H7 (cell line): ENCODE measurements at regions not wholly inside any gene's neighbourhood (a gene's known extent, or its start where the extent isn't known, plus 50 kb on each side); places are given as distances from the start of the nearest gene placed in this dataset.
"Not testable (repeated sequence)": the region's sequence is repeated elsewhere in the genome, so short reads cannot be mapped to it uniquely, and the experiment has no call there.

Source experiments
- DNase-seq: peaks from one replicate; pipeline ENCODE4 v3.0.0; 2012
- H3K27me3 ChIP-seq: 2 replicates; pipeline ENCODE4 v1.6.0; 2011; ENCODE audit warnings: mild to moderate bottlenecking, low read length; ENCODE audit not compliant: control insufficient read depth, insufficient read depth
- H3K36me3 ChIP-seq: replicated peaks from 2 replicates; pipeline ENCODE4 v1.5.1; 2011; ENCODE audit warnings: low read length; ENCODE audit not compliant: control insufficient read depth, insufficient read depth
- H3K4me3 ChIP-seq: 2 replicates; pipeline ENCODE4 v1.5.1; 2011; ENCODE audit warnings: low read depth, mild to moderate bottlenecking, control low read depth, low read length, moderate library complexity; ENCODE audit not compliant: insufficient read depth

- H3K36me3 ChIP-seq, H3K27me3 ChIP-seq, DNase-seq, H3K4me3 ChIP-seq: not testable (repeated sequence)
Measured at GRCh38 chr4:115452229-115452628, 338.8 kb upstream of the NDST4 start.

- no peak for DNase-seq
- no peak overlapping the region for H3K4me3 ChIP-seq
- no peaks in the 10 kb centered on the region for H3K36me3 ChIP-seq
- H3K27me3 ChIP-seq = no peaks in the 10 kb centered on the region
Measured at GRCh38 chr4:115437739-115438138, 324.3 kb upstream of the NDST4 start.

- H3K27me3 ChIP-seq = no peaks in the 10 kb centered on the region
- no peaks in the 10 kb centered on the region for H3K36me3 ChIP-seq
- DNase-seq = no peak
- H3K4me3 ChIP-seq = no peak overlapping the region
Measured at GRCh38 chr4:115433491-115433890, 320.1 kb upstream of the NDST4 start.

GRCh38 chr4:115430024-115430423 lies 316.6 kb upstream of the NDST4 start:
- H3K4me3 ChIP-seq = no peak overlapping the region
- DNase-seq = no peak

GRCh38 chr4:115428455-115428854 lies 315.0 kb upstream of the NDST4 start:
- Histone ChIP-seq H3K27me3 (no peaks in the 10 kb centered on the region), H3K4me3 (no peak overlapping the region), H3K36me3 (no peaks in the 10 kb centered on the region)
- no peak for DNase-seq

More at GRCh38 chr4:115430024-115430423, 316.6 kb upstream of the NDST4 start:
- no peaks in the 10 kb centered on the region for H3K36me3 ChIP-seq
- no peaks in the 10 kb centered on the region for H3K27me3 ChIP-seq

GRCh38 chr4:115424852-115425251 lies 311.4 kb upstream of the NDST4 start:
- DNase-seq = no peak
- Histone ChIP-seq H3K36me3 (no peaks in the 10 kb centered on the region), H3K27me3 (no peaks in the 10 kb centered on the region), H3K4me3 (no peak overlapping the region)

- DNase-seq = no peak
- H3K36me3 ChIP-seq = no peaks in the 10 kb centered on the region
- no peaks in the 10 kb centered on the region for H3K27me3 ChIP-seq
- no peak overlapping the region for H3K4me3 ChIP-seq
Measured at GRCh38 chr4:115418635-115419396, 305.4 kb upstream of the NDST4 start.

GRCh38 chr4:115396034-115396433 lies 282.6 kb upstream of the NDST4 start:
- no peaks in the 10 kb centered on the region for H3K27me3 ChIP-seq
- no peak overlapping the region for H3K4me3 ChIP-seq
- no peak for DNase-seq
- no peaks in the 10 kb centered on the region for H3K36me3 ChIP-seq

GRCh38 chr4:115376866-115377265 lies 263.4 kb upstream of the NDST4 start:
- Histone ChIP-seq H3K4me3 (no peak overlapping the region), H3K36me3 (no peaks in the 10 kb centered on the region), H3K27me3 (no peaks in the 10 kb centered on the region)
- DNase-seq = no peak

GRCh38 chr4:115374621-115375020 lies 261.2 kb upstream of the NDST4 start:
- H3K4me3 ChIP-seq = no peak overlapping the region
- no peaks in the 10 kb centered on the region for H3K27me3 ChIP-seq
- DNase-seq = no peak
- H3K36me3 ChIP-seq = no peaks in the 10 kb centered on the region

- Histone ChIP-seq H3K27me3 (no peaks in the 10 kb centered on the region), H3K4me3 (no peak overlapping the region), H3K36me3 (no peaks in the 10 kb centered on the region)
- no peak for DNase-seq
Measured at GRCh38 chr4:115370490-115370889, 257.1 kb upstream of the NDST4 start.

- Histone ChIP-seq H3K36me3 (no peaks in the 10 kb centered on the region), H3K4me3 (no peak overlapping the region), H3K27me3 (no peaks in the 10 kb centered on the region)
- DNase-seq = no peak
Measured at GRCh38 chr4:115370012-115370411, 256.6 kb upstream of the NDST4 start.

GRCh38 chr4:115366390-115366789 lies 253.0 kb upstream of the NDST4 start:
- H3K27me3 ChIP-seq = no peaks in the 10 kb centered on the region
- no peak overlapping the region for H3K4me3 ChIP-seq
- DNase-seq = no peak
- no peaks in the 10 kb centered on the region for H3K36me3 ChIP-seq

GRCh38 chr4:115365185-115365584 lies 251.8 kb upstream of the NDST4 start:
- DNase-seq = no peak
- H3K36me3 ChIP-seq = no peaks in the 10 kb centered on the region

GRCh38 chr4:115361781-115362180 lies 248.4 kb upstream of the NDST4 start:
- Histone ChIP-seq H3K27me3 (no peaks in the 10 kb centered on the region), H3K36me3 (no peaks in the 10 kb centered on the region), H3K4me3 (no peak overlapping the region)
- DNase-seq = no peak

More at GRCh38 chr4:115365185-115365584, 251.8 kb upstream of the NDST4 start:
- Histone ChIP-seq H3K4me3 (no peak overlapping the region), H3K27me3 (no peaks in the 10 kb centered on the region)

GRCh38 chr4:115360431-115360830 lies 247.0 kb upstream of the NDST4 start:
- Histone ChIP-seq H3K36me3 (no peaks in the 10 kb centered on the region), H3K27me3 (no peaks in the 10 kb centered on the region), H3K4me3 (no peak overlapping the region)
- DNase-seq = no peak
